ENCODE measurements at regions not wholly inside any gene's neighbourhood (a gene's known extent, or its start where the extent isn't known, plus 50 kb on each side); places are given as distances from the start of the nearest gene placed in this dataset.

- TF ChIP-seq RNF2 (IDR thresholded peaks at IDR 0.05; ENCODE audit: borderline replicate concordance, low read depth, low read length, missing control alignments, poor library complexity, severe bottlenecking) = no peak
- TF ChIP-seq RBBP5 (IDR thresholded peaks at IDR 0.05; ENCODE audit: borderline replicate concordance, low read depth, low read length) = no peak
- TF ChIP-seq, protein P1, sequence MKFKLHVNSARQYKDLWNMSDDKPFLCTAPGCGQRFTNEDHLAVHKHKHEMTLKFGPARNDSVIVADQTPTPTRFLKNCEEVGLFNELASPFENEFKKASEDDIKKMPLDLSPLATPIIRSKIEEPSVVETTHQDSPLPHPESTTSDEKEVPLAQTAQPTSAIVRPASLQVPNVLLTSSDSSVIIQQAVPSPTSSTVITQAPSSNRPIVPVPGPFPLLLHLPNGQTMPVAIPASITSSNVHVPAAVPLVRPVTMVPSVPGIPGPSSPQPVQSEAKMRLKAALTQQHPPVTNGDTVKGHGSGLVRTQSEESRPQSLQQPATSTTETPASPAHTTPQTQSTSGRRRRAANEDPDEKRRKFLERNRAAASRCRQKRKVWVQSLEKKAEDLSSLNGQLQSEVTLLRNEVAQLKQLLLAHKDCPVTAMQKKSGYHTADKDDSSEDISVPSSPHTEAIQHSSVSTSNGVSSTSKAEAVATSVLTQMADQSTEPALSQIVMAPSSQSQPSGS (IDR thresholded peaks at IDR 0.05; ENCODE audit: low read length) = no peak
- TF ChIP-seq ATF3 (IDR thresholded peaks at IDR 0.05; ENCODE audit: insufficient read depth, low read depth, low read length) = no peak
- TF ChIP-seq, protein P2, sequence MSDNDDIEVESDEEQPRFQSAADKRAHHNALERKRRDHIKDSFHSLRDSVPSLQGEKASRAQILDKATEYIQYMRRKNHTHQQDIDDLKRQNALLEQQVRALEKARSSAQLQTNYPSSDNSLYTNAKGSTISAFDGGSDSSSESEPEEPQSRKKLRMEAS (IDR thresholded peaks at IDR 0.05) = no peak
- TF ChIP-seq SIX5 (IDR thresholded peaks at IDR 0.05; ENCODE audit: low read depth, low read length) = no peak
- no peak for TF ChIP-seq HDAC6 (IDR thresholded peaks at IDR 0.05; ENCODE audit: low read depth, low read length)
- no peak for TF ChIP-seq ASH2L (IDR thresholded peaks at IDR 0.05; ENCODE audit: low read length)
- TF ChIP-seq RFX5 (IDR thresholded peaks at IDR 0.05; ENCODE audit: borderline replicate concordance, low read depth, low read length) = no peak
- TF ChIP-seq JUND (IDR thresholded peaks at IDR 0.05; ENCODE audit: low read length) = no peak
- peak overlapping the region; percentile 2 to 5; a peak in 1 of 4 replicates for H3K4me2 ChIP-seq (ENCODE audit: insufficient read depth in 1 of 2, low read depth in 2 of 2, low read length in 2 of 2)
Observed at GRCh38 chr7:145845345-145845744, 271.3 kb upstream of the CNTNAP2 start.

More at GRCh38 chr7:145845345-145845744, 271.3 kb upstream of the CNTNAP2 start:
- H2BK15ac ChIP-seq (ENCODE audit: low read length) = no peak overlapping the region
- H3K9ac ChIP-seq (replicated peaks in 1 of 4; ENCODE audit: extremely low read depth in 1 of 4, low read depth in 3 of 4, low read length in 3 of 4) = no peak overlapping the region
- no peaks in the 10 kb centered on the region for H3K79me1 ChIP-seq (ENCODE audit: low read depth, low read length)
- H2AK5ac ChIP-seq (ENCODE audit: low read depth, low read length) = no peak overlapping the region
- H3K36me3 ChIP-seq (ENCODE audit: control insufficient read depth in 2 of 4, insufficient read depth in 4 of 4, low read length in 3 of 4) = no peaks in the 10 kb centered on the region
- no peaks in the 10 kb centered on the region for H3K79me2 ChIP-seq (ENCODE audit: control insufficient read depth in 1 of 2, insufficient read depth in 2 of 2, low read length in 2 of 2)
- no peak overlapping the region for H3K23ac ChIP-seq (ENCODE audit: insufficient read length)
- H3K9me3 ChIP-seq (ENCODE audit: insufficient read depth in 2 of 2, low read depth in 1 of 2, low read length in 1 of 2) = no peaks in the 10 kb centered on the region
- H3K23me2 ChIP-seq (ENCODE audit: low read depth, low read length) = no peaks in the 10 kb centered on the region
- no peak overlapping the region for H3K4ac ChIP-seq (replicated peaks; ENCODE audit: insufficient read length, low read depth, low read length)
- no peak overlapping the region for H3K27ac ChIP-seq (ENCODE audit: low read depth, low read length)
- FAIRE-seq (peak; percentile 42), DNase-seq (ENCODE audit: low read depth in 1 of 2, low spot score in 2 of 2) (no peak)
- H3K56ac ChIP-seq (replicated peaks; ENCODE audit: insufficient read length, low read depth, low read length) = no peak overlapping the region
- no peak overlapping the region for H3K14ac ChIP-seq (ENCODE audit: insufficient read length)
- H4K91ac ChIP-seq (replicated peaks; ENCODE audit: insufficient read length, low read length) = no peak overlapping the region
- H2BK12ac ChIP-seq (ENCODE audit: low read depth, low read length) = no peak overlapping the region
- no peak overlapping the region for H2BK120ac ChIP-seq (replicated peaks; ENCODE audit: low read depth, low read length)
- H4K8ac ChIP-seq (ENCODE audit: extremely low read depth, insufficient read depth, low read length) = peak overlapping the region; percentile 14; the same call in 1 of the 2 replicates
- H3K18ac ChIP-seq (ENCODE audit: extremely low read depth, low read length) = 0 out of 2 replicates have a peak overlapping the region, but pooled peaks have one; percentile 1
- no peak overlapping the region for H3K4me3 ChIP-seq (ENCODE audit: extremely low read depth in 1 of 4, insufficient read depth in 2 of 4, low read depth in 3 of 4, low read length in 4 of 4)
- no peaks in the 10 kb centered on the region for H3K4me1 ChIP-seq (replicated peaks in 1 of 4; ENCODE audit: control insufficient read depth in 3 of 4, insufficient read depth in 4 of 4, low read length in 3 of 4)
- no peak overlapping the region for H4K5ac ChIP-seq (ENCODE audit: insufficient read length, low read depth, low read length)
- ChIA-PET CTCF (ENCODE audit: partially characterized antibody) (interaction anchor here (0.8 to 1.7 kb wide), 2 partner anchors 9 to 13 kb away, joined by 5 read pairs; no protein-coding TSS in a partner anchor), POLR2A (ENCODE audit: partially characterized antibody) (interaction anchor here (0.6 kb wide), 1 partner anchor 219 kb away, joined by 5 read pairs; no protein-coding TSS in a partner anchor)
- WGBS, 2 experiments (ENCODE audit: extremely low coverage in 1 of 2, insufficient coverage in 1 of 2, insufficient read length in 1 of 2, insufficient replicate concordance in 2 of 2, low coverage in 1 of 2, low lambda C conversion rate in 2 of 2, missing lambda C conversion rate in 1 of 2) = 71% methylated on average over 6 of the region's 6 CpGs; no CpG with 5 or more reads in 1 of the 2 experiments
- H2AFZ ChIP-seq (ENCODE audit: low read length) = peak overlapping the region; percentile 67
- no peak overlapping the region for H2BK5ac ChIP-seq (ENCODE audit: low read depth, low read length)
- no peaks in the 10 kb centered on the region for H4K20me1 ChIP-seq (replicated peaks in 1 of 2; ENCODE audit: control insufficient read depth in 1 of 2, insufficient read depth in 2 of 2, low read length in 2 of 2)
- H3K27me3 ChIP-seq (replicated peaks in 1 of 4; ENCODE audit: control insufficient read depth in 3 of 4, extremely low read depth in 1 of 4, insufficient read depth in 3 of 4, low read length in 3 of 4) = no peaks in the 10 kb centered on the region
- no peak overlapping the region for H2BK20ac ChIP-seq (ENCODE audit: low read length)
